GM23338 (cell line): ENCODE measurements at regions not wholly inside any gene's neighbourhood (a gene's known extent, or its start where the extent isn't known, plus 50 kb on each side); places are given as distances from the start of the nearest gene placed in this dataset.

Experiments
- EZH2phosphoT487 ChIP-seq: fragments of 200-600 bp; sonication (generic); IDR thresholded peaks from one replicate; pipeline ENCODE4 v1.8.1; 2018; ENCODE audit warnings: antibody characterized with exemption; ENCODE audit not compliant: unreplicated experiment
- ZNF462 ChIP-seq: fragments of 250-450 bp; sonication (Bioruptor Pico); IDR thresholded peaks from 2 replicates; pipeline ENCODE4 v1.5.0; 2020; ENCODE audit warnings: mild to moderate bottlenecking, moderate library complexity

GRCh38 chr10:125535559-125535958 is 147.4 kb downstream of the TEX36 start:
- no peak for TF ChIP-seq ZNF462 (CRISPR knock-in tag)
- no peak for TF ChIP-seq EZH2phosphoT487
